Prostate gland (tissue), 2 donors: ENCODE measurements at regions not wholly inside any gene's neighbourhood (a gene's known extent, or its start where the extent isn't known, plus 50 kb on each side); places are given as distances from the start of the nearest gene placed in this dataset.

ENCODE experiments used
- DNase-seq: peaks from one replicate; pipeline ENCODE4 v3.0.0-alpha.2; 2019; ENCODE audit warnings: low spot score
- H3K27ac ChIP-seq, 2 donors: fragments of 200-600 bp; sonication (generic); 2 replicates each; pipeline ENCODE4 v1.5.1; 2017 to 2019
- H3K27me3 ChIP-seq: fragments of 200-600 bp; sonication (generic); replicated peaks from 2 replicates; pipeline ENCODE4 v1.5.1; 2019; ENCODE audit not compliant: insufficient read depth
- H3K36me3 ChIP-seq, 2 donors: fragments of 200-600 bp; sonication (generic); 1 replicate in 1 of 2; 2 replicates in 1 of 2; pipeline versions ENCODE4 v1.5.1 to v1.8.1; 2017 to 2019
- H3K4me1 ChIP-seq: fragments of 200-600 bp; sonication (generic); replicated peaks from 2 replicates; pipeline ENCODE4 v1.5.1; 2019
- H3K4me3 ChIP-seq, 2 donors: fragments of 200-600 bp; sonication (generic); 2 replicates each; pipeline ENCODE4 v1.5.1; 2017 to 2019
- H3K9me3 ChIP-seq: fragments of 200-600 bp; sonication (generic); 2 replicates; pipeline ENCODE4 v1.5.1; 2017
- CTCF ChIP-seq, 4 experiments: fragments of 200-600 bp in 2 of 4; fragments of 450-650 bp in 2 of 4; sonication (generic) in 2 of 4; IDR thresholded peaks; 1 replicate in 3 of 4; 2 replicates in 1 of 4; pipeline ENCODE4 v1.5.1; 2016 to 2019; ENCODE audit warnings: antibody characterized with exemption in 4 of 4, mild to moderate bottlenecking in 2 of 4, moderate library complexity in 2 of 4
- POLR2A ChIP-seq: fragments of 450-650 bp; IDR thresholded peaks from one replicate; pipeline ENCODE4 v1.6.1; 2016; ENCODE audit warnings: antibody characterized with exemption, mild to moderate bottlenecking
- POLR2AphosphoS5 ChIP-seq: sonication (generic); formaldehyde crosslinking; IDR thresholded peaks from one replicate; pipeline ENCODE4 v1.6.1; 2017; ENCODE audit warnings: antibody characterized with exemption
- WGBS: methylation state at CpG from one replicate; pipeline ENCODE4 v1.1.5; 2018; 5-methylcytosine and 5-hydroxymethylcytosine counted together
- intact Hi-C: fragments of 100-400 bp; cut with DNase I; formaldehyde crosslinking; loops from one replicate; pipeline ENCODE4 v1.14.2; 2022

DNA sequence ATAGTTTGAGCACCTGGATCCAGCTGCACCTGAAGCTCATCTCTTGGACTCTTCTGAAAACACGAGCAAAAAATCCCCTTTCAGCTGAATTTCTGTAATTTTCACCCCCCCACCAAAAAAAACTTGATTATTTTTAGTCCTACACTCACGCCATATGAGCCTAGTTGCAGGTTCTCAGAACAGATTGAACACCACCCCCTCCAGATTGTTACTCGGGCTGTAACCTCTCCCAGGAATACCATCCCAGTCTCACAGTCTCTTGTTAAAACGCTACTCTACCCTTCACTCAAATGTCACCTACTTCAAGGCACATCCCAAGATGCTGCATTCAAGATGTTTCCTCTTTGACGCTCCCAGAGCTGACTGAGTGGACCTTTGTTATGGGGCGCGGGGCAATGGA is 96.3 kb upstream of the PRDM11 start:
- Histone ChIP-seq H3K27ac (no peak overlapping the region), H3K36me3 (no peaks in the 10 kb centered on the region), H3K4me3 (no peak overlapping the region), H3K27me3 (no peaks in the 10 kb centered on the region), H3K4me1 (no peaks in the 10 kb centered on the region), H3K9me3 (no peaks in the 10 kb centered on the region)
- TF ChIP-seq POLR2A (no peak), CTCF (IDR thresholded peaks at IDR 0.05) (no peak), POLR2AphosphoS5 (no peak)
- intact Hi-C loops, result no loop called here
- no peak for DNase-seq
- WGBS, result 93% methylated on average over 7 of the region's 7 CpGs

DNA sequence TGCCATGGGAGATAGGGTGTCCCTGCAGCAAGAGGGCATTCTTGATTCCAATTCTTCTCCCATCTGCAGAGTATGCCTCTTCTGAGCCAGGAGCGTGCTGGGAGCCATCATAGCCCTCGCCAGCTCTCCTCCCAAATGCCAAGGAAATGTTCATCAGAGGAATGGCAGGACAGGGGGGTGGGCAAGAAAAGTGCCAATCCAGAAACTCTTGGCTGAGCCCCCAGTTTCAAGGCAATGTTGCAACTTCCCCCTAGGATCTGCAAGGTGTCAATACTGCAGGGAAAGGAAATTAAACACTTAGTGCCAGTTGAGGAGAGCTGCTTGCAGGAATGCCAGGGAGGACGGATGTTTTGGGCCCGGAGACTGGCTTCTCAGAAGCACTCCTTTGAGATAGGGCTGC is 94.8 kb upstream of the PRDM11 start:
- Histone ChIP-seq H3K9me3 (no peaks in the 10 kb centered on the region), H3K27me3 (no peaks in the 10 kb centered on the region), H3K36me3 (no peaks in the 10 kb centered on the region), H3K27ac (no peak overlapping the region), H3K4me3 (no peak overlapping the region), H3K4me1 (no peaks in the 10 kb centered on the region)
- WGBS, result 82% methylated on average over 4 of the region's 4 CpGs
- DNase-seq, result no peak
- TF ChIP-seq POLR2A (no peak), CTCF (IDR thresholded peaks at IDR 0.05) (no peak), POLR2AphosphoS5 (no peak)
- intact Hi-C loops, result no loop called here

GRCh38 chr11:45052361-45052760 is 94.1 kb upstream of the PRDM11 start:
- H3K27ac ChIP-seq, result no peak overlapping the region
- H3K4me1 ChIP-seq, result no peaks in the 10 kb centered on the region
- no peak for TF ChIP-seq POLR2A
- no peak for TF ChIP-seq CTCF (IDR thresholded peaks at IDR 0.05)
- TF ChIP-seq POLR2AphosphoS5, result no peak
- WGBS, result 60% methylated on average over 6 of the region's 6 CpGs
- no peaks in the 10 kb centered on the region for H3K9me3 ChIP-seq
- intact Hi-C loops, result no loop called here
- H3K36me3 ChIP-seq, result no peaks in the 10 kb centered on the region
- H3K27me3 ChIP-seq, result no peaks in the 10 kb centered on the region
- H3K4me3 ChIP-seq, result no peak overlapping the region
- DNase-seq, result no peak

DNA sequence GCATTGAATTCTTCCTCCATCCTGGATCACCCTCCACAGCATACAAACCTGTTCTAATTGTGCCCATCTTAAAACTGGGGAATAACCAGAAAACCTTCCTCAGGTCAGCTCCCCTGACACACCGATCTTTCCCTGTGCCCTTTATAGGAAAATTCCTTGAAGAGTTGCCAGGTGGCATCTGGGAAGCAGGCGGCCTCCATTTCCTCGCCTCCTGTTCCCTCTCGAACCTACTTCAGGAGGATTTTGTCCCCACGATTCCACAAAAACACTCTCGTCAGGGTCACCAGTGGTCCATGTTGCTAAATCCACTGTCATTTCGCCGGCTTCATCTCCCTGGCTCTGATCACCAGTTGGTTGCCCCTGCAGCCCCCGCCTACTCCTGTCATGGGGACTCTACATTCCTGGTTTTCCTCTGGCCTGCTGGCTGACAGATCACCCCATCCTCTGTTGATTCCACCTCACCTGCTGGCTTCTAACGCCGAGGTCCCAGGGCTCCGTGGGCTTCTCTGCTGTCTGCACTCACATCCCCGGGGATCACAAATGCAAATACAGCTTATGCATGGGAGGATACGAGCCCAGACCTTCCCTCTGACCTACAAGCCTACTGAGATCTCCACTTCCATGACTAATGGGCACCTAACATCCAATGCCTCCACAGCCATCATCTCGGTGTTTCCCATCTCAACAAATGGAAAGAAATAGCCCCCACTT is 92.5 kb upstream of the PRDM11 start:
- H3K4me1 ChIP-seq, result no peaks in the 10 kb centered on the region
- H3K27me3 ChIP-seq, result no peaks in the 10 kb centered on the region
- intact Hi-C loops, result no loop called here
- H3K9me3 ChIP-seq, result no peaks in the 10 kb centered on the region
- no peak overlapping the region for H3K4me3 ChIP-seq
- WGBS, result 81% methylated on average over 15 of the region's 15 CpGs
- no peaks in the 10 kb centered on the region for H3K36me3 ChIP-seq
- TF ChIP-seq POLR2AphosphoS5, result no peak
- no peak for TF ChIP-seq POLR2A
- no peak for TF ChIP-seq CTCF (IDR thresholded peaks at IDR 0.05)
- no peak overlapping the region for H3K27ac ChIP-seq
- no peak for DNase-seq

DNA sequence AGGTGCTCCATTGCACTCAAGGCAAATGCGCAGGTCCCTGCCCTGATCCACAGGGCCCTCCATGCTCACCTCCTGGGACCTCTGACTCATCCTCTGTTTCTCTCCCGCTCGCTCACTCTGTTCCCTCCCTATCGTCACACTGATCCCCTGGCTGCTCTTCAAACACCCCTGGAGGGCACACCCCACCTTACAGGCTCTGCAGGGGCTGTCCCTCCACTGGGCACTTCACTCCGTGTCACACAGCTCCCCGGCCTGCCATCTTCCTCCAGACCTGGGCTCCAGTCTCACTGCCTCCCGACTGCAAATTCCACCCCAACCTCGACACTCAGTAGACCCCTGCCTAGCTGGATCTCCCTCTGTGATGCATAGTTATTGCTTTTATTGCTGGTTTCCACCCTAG is 91.5 kb upstream of the PRDM11 start:
- Histone ChIP-seq H3K27ac (no peak overlapping the region), H3K4me3 (no peak overlapping the region), H3K27me3 (no peaks in the 10 kb centered on the region), H3K36me3 (no peaks in the 10 kb centered on the region), H3K9me3 (no peaks in the 10 kb centered on the region), H3K4me1 (no peaks in the 10 kb centered on the region)
- 93% methylated on average over 8 of the region's 8 CpGs for whole genome bisulfite sequencing
- no peak for DNase-seq
- intact Hi-C loops, result no loop called here
- no peak for TF ChIP-seq POLR2A
- TF ChIP-seq CTCF (IDR thresholded peaks at IDR 0.05), result no peak
